SK-N-SH (cell line): ENCODE measurements at regions not wholly inside any gene's neighbourhood (a gene's known extent, or its start where the extent isn't known, plus 50 kb on each side); places are given as distances from the start of the nearest gene placed in this dataset.

Source experiments
- CTCF ChIA-PET: fragments of 300-600, 350-600 bp; formaldehyde crosslinking; extraction: SDS; loops from one replicate; lab custom pipeline; 2021; lab: Yijun Ruan, JAX
- POLR2A ChIA-PET: fragments of 350-600 bp; sonication (Branson Sonifier 250); formaldehyde crosslinking; extraction: SDS; loops from one replicate; lab custom pipeline; 2020; ENCODE audit warnings: antibody characterized with exemption, inconsistent platforms; lab: Yijun Ruan, JAX
- DNase-seq: peaks from one replicate; pipeline ENCODE4 v3.0.0; 2012
- H2AFZ ChIP-seq: fragments of 200-600 bp; sonication (generic); 2 replicates; pipeline ENCODE4 v1.8.1; 2016; ENCODE audit warnings: antibody characterized with exemption, mild to moderate bottlenecking, low read depth
- H3F3A ChIP-seq: fragments of 200-600 bp; sonication (generic); replicated peaks from 2 replicates; pipeline ENCODE3; 2016; ENCODE audit warnings: antibody characterized with exemption, mild to moderate bottlenecking; ENCODE audit not compliant: insufficient read depth
- H3K27ac ChIP-seq, 2 experiments: fragments of 200-500 bp in 1 of 2; fragments of 200-600 bp in 1 of 2; sonication (Bioruptor generic) in 1 of 2; sonication (generic), shearing (Covaris generic) in 1 of 2; 2 replicates each; pipeline versions ENCODE4 v1.5.1 to v1.6.1; 2014 to 2016; ENCODE audit warnings: low read depth in 2 of 2, inconsistent platforms in 1 of 2, low read length in 1 of 2, mild to moderate bottlenecking in 1 of 2, mixed read lengths in 1 of 2
- H3K27me3 ChIP-seq: fragments of 200-600 bp; sonication (generic), shearing (Covaris generic); 2 replicates; pipeline ENCODE4 v1.6.1; 2016; ENCODE audit warnings: mixed run types; ENCODE audit not compliant: insufficient read depth
- H3K36me3 ChIP-seq, 2 experiments: fragments of 200-500 bp in 1 of 2; fragments of 200-600 bp in 1 of 2; sonication (Bioruptor generic) in 1 of 2; sonication (generic) in 1 of 2; replicated peaks in 1 of 2; 2 replicates each; pipeline versions ENCODE3 to v1.5.1; 2014 to 2016; ENCODE audit warnings: low read length in 1 of 2, mild to moderate bottlenecking in 1 of 2; ENCODE audit not compliant: insufficient read depth in 2 of 2, control insufficient read depth in 1 of 2
- H3K4me1 ChIP-seq, 2 experiments: fragments of 200-500 bp in 1 of 2; fragments of 200-600 bp in 1 of 2; sonication (Bioruptor generic) in 1 of 2; sonication (generic), shearing (Covaris generic) in 1 of 2; 2 replicates each; pipeline versions ENCODE4 v1.5.1 to v1.6.1; 2014 to 2016; ENCODE audit warnings: low read depth in 1 of 2, low read length in 1 of 2, mixed run types in 1 of 2; ENCODE audit not compliant: insufficient read depth in 2 of 2, control insufficient read depth in 1 of 2
- H3K4me2 ChIP-seq: fragments of 200-600 bp; sonication (generic), shearing (Covaris generic); 2 replicates; pipeline ENCODE4 v1.6.1; 2017; ENCODE audit warnings: mixed run types
- H3K4me3 ChIP-seq, 2 experiments: fragments of 200-500 bp in 1 of 2; fragments of 200-600 bp in 1 of 2; sonication (Bioruptor generic) in 1 of 2; sonication (generic), shearing (Covaris generic) in 1 of 2; 2 replicates each; pipeline versions ENCODE4 v1.5.1 to v1.8.1; 2014 to 2016; ENCODE audit warnings: low read depth in 2 of 2, inconsistent platforms in 1 of 2, low read length in 1 of 2, mild to moderate bottlenecking in 1 of 2, mixed read lengths in 1 of 2, moderate library complexity in 1 of 2
- H3K79me2 ChIP-seq: fragments of 200-600 bp; sonication (generic); 2 replicates; pipeline ENCODE4 v1.8.1; 2017; ENCODE audit warnings: mild to moderate bottlenecking; ENCODE audit not compliant: insufficient read depth
- H3K9ac ChIP-seq: fragments of 200-600 bp; sonication (generic); 2 replicates; pipeline ENCODE4 v1.6.1; 2017; ENCODE audit warnings: mixed run types
- H3K9me2 ChIP-seq: fragments of 200-600 bp; sonication (generic); 2 replicates; pipeline ENCODE4 v1.6.1; 2017; ENCODE audit warnings: mixed run types
- H3K9me3 ChIP-seq: fragments of 200-600 bp; sonication (generic); 2 replicates; pipeline ENCODE4 v1.6.1; 2017; ENCODE audit warnings: mixed run types, mild to moderate bottlenecking, moderate library complexity
- H4K20me1 ChIP-seq: fragments of 200-600 bp; sonication (generic); 2 replicates; pipeline ENCODE4 v1.6.1; 2017; ENCODE audit warnings: mild to moderate bottlenecking, mixed run types; ENCODE audit not compliant: insufficient read depth
- ELF1 ChIP-seq: IDR thresholded peaks from 2 replicates; pipeline ENCODE4 v1.4.0; 2012
- FOSL2 ChIP-seq: IDR thresholded peaks from 2 replicates; pipeline ENCODE4 v1.4.0; 2012; ENCODE audit warnings: low read depth, mild to moderate bottlenecking, moderate library complexity, borderline replicate concordance
- GATA2 ChIP-seq: sonication (generic); formaldehyde crosslinking; IDR thresholded peaks from 2 replicates; pipeline ENCODE4 v1.5.0; 2020; ENCODE audit warnings: mild to moderate bottlenecking, missing genetic modification reagents
- POLR2AphosphoS5 ChIP-seq: IDR thresholded peaks from 2 replicates; pipeline ENCODE4 v1.6.1; 2012; ENCODE audit warnings: low read depth, low read length
- RFX5 ChIP-seq: IDR thresholded peaks from 2 replicates; pipeline ENCODE4 v1.6.1; 2012; ENCODE audit warnings: mild to moderate bottlenecking, improper control_type of control experiment, low read length
- SIN3A ChIP-seq: IDR thresholded peaks from 2 replicates; pipeline ENCODE4 v1.6.1; 2012; ENCODE audit warnings: low read depth, mild to moderate bottlenecking, low read length, moderate library complexity, borderline replicate concordance
- TAF1 ChIP-seq: IDR thresholded peaks from 2 replicates; pipeline ENCODE4 v1.6.1; 2012; ENCODE audit warnings: low read depth, mild to moderate bottlenecking, low read length, moderate library complexity, borderline replicate concordance
- TEAD4 ChIP-seq: IDR thresholded peaks from 2 replicates; pipeline ENCODE4 v1.4.0; 2012; ENCODE audit warnings: mild to moderate bottlenecking, borderline replicate concordance; ENCODE audit not compliant: insufficient read depth
- YY1 ChIP-seq: IDR thresholded peaks from 2 replicates; pipeline ENCODE4 v1.4.0; 2012; ENCODE audit warnings: low read depth, mild to moderate bottlenecking
- WGBS: methylation state at CpG from one replicate; pipeline ENCODE4 v1.1.6; 2017; ENCODE audit warnings: low lambda C conversion rate; 5-methylcytosine and 5-hydroxymethylcytosine counted together
- TF ChIP-seq, protein P1 (sequence below): IDR thresholded peaks from 2 replicates; pipeline ENCODE4 v1.4.0; 2012; ENCODE audit warnings: low read depth
- TF ChIP-seq, protein P2 (sequence below): fragments of 200-600 bp; sonication (generic); IDR thresholded peaks from 2 replicates; pipeline ENCODE4 v1.6.1; 2017; ENCODE audit warnings: antibody characterized with exemption, mild to moderate bottlenecking, moderate library complexity
- TF ChIP-seq, protein P3 (sequence below): IDR thresholded peaks from 2 replicates; pipeline ENCODE4 v1.4.0; 2012; ENCODE audit warnings: low read depth, borderline replicate concordance

DNA sequence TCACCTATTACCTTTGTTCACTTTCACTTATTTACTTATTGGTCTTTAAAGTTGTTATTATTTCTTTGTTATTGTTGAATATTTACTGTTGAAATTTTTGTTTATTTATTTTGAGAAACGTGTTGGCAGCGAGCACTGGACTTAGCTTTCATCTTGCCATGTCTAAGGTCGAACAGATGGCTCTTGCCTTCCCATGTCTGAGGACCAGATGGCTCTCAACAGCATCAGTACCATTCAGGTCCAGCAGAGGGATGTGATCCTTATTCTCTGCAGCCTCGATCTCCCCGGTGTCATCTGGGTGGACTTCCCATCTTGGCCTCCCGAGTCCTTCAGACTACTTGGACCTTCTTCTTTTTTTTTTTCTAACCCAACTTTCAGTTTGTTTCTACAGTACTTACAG, 1437.6 kb downstream of the UQCRFS1 start (continued):
- TF ChIP-seq RFX5: no peak
- no peak for TF ChIP-seq GATA2 (CRISPR knock-in tag)
- TF ChIP-seq SIN3A: no peak
- no peak for TF ChIP-seq FOSL2
- TF ChIP-seq, protein P1, sequence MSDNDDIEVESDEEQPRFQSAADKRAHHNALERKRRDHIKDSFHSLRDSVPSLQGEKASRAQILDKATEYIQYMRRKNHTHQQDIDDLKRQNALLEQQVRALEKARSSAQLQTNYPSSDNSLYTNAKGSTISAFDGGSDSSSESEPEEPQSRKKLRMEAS: no peak
- TF ChIP-seq TEAD4: no peak
- TF ChIP-seq, protein P2, sequence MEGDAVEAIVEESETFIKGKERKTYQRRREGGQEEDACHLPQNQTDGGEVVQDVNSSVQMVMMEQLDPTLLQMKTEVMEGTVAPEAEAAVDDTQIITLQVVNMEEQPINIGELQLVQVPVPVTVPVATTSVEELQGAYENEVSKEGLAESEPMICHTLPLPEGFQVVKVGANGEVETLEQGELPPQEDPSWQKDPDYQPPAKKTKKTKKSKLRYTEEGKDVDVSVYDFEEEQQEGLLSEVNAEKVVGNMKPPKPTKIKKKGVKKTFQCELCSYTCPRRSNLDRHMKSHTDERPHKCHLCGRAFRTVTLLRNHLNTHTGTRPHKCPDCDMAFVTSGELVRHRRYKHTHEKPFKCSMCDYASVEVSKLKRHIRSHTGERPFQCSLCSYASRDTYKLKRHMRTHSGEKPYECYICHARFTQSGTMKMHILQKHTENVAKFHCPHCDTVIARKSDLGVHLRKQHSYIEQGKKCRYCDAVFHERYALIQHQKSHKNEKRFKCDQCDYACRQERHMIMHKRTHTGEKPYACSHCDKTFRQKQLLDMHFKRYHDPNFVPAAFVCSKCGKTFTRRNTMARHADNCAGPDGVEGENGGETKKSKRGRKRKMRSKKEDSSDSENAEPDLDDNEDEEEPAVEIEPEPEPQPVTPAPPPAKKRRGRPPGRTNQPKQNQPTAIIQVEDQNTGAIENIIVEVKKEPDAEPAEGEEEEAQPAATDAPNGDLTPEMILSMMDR: no peak
- TF ChIP-seq TAF1: no peak
- TF ChIP-seq YY1: no peak

DNA sequence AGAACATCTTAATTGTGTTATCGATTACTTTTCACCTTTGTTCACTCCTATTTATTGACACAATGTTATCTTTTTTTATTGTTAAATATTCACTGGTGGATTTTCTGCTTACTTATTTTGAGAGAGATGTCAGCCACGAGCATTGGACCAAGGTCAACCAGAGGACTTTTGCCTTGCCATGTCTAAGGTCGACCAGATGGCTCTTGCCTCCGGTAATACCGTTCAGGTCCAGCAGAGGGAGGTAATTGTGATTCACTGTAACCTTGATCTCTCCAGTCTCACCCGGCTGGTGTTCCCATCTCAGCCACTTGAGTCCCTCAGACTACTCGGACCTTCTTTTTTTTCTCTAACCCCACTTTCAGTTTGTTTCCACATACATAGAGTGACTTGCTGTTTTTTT, 1438.1 kb downstream of the UQCRFS1 start:
- Histone ChIP-seq H3K4me1 (no peaks in the 10 kb centered on the region), H3K9ac (no peak overlapping the region), H3K27ac (no peak overlapping the region), H3K4me3 (no peak overlapping the region; a peak in 1 of 4 replicates)
- DNase-seq: no peak
- POLR2A ChIA-PET: no interaction called here
- 81% methylated on average over 7 of the region's 7 CpGs for WGBS
- TF ChIP-seq, protein P2: peak; percentile 32; the same call in 1 of the 2 replicates
- TF ChIP-seq POLR2AphosphoS5: no peak
- TF ChIP-seq, all 33 proteins: peak for 1
- Histone ChIP-seq H3K79me2 (peaks cover 1% of the 10 kb centered on the region; the same call in 1 of the 2 replicates), H3K27me3 (no peaks in the 10 kb centered on the region), H3F3A (peaks cover 5% of the 10 kb centered on the region), H3K36me3 (peaks cover 3 to 21% of the 10 kb centered on the region in 2 experiments), H2AFZ (no peak overlapping the region), H3K9me2 (no peaks in the 10 kb centered on the region), H4K20me1 (no peaks in the 10 kb centered on the region), H3K9me3 (no peaks in the 10 kb centered on the region), H3K4me2 (no peak overlapping the region)
- CTCF ChIA-PET: no interaction called here

DNA sequence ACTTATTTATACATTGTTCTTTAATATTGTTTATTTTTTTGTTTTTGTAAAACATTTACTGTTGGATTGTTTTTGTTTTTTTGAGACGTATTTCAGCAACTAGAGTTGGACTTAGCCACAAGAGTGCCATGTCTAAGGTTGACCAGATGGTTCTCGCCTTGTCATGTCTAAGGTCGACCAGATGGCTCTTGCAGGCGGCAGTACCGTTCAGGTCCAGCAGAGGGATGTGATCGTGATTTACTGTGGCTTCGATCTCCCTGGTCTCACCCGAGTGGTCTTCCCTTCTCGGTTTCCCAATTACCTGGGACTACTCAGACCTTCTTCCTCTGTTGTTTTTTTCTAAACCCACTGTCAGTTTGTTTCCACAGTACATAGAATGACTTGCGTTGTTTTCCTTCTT, 1438.6 kb downstream of the UQCRFS1 start:
- H3K9me2 ChIP-seq: no peaks in the 10 kb centered on the region
- no peaks in the 10 kb centered on the region for H3K27me3 ChIP-seq
- H3K9me3 ChIP-seq: no peaks in the 10 kb centered on the region
- H3K9ac ChIP-seq: no peak overlapping the region
- no peak overlapping the region; a peak in 1 of 4 replicates for H3K4me3 ChIP-seq
- ChIA-PET CTCF (no interaction called here), POLR2A (no interaction called here)
- H3F3A ChIP-seq: peaks cover 5% of the 10 kb centered on the region
- no peak for DNase-seq
- H3K4me2 ChIP-seq: no peak overlapping the region
- no peak for TF ChIP-seq ELF1
- TF ChIP-seq, protein P3, sequence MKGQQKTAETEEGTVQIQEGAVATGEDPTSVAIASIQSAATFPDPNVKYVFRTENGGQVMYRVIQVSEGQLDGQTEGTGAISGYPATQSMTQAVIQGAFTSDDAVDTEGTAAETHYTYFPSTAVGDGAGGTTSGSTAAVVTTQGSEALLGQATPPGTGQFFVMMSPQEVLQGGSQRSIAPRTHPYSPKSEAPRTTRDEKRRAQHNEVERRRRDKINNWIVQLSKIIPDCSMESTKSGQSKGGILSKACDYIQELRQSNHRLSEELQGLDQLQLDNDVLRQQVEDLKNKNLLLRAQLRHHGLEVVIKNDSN: no peak
- no peak for TF ChIP-seq YY1
- TF ChIP-seq, protein P2: peak; percentile 38
- H2AFZ ChIP-seq: no peak overlapping the region
- no peak overlapping the region for H3K27ac ChIP-seq
- no peaks in the 10 kb centered on the region for H4K20me1 ChIP-seq
- no peaks in the 10 kb centered on the region for H3K79me2 ChIP-seq
- peaks cover 3 to 21% of the 10 kb centered on the region in 2 experiments for H3K36me3 ChIP-seq
- WGBS: 96% methylated on average over 10 of the region's 10 CpGs
- no peaks in the 10 kb centered on the region for H3K4me1 ChIP-seq
